ENCODE measurements at regions not wholly inside any gene's neighbourhood (a gene's known extent, or its start where the extent isn't known, plus 50 kb on each side); places are given as distances from the start of the nearest gene placed in this dataset.

- no peak overlapping the region for H3K27ac ChIP-seq (ENCODE audit: control insufficient read depth, insufficient read depth, low read length)
- no peaks in the 10 kb centered on the region for H3K27me3 ChIP-seq (ENCODE audit: control insufficient read depth, extremely low read depth, insufficient read depth, low read length)
- no peaks in the 10 kb centered on the region for H3K9me1 ChIP-seq (ENCODE audit: control insufficient read depth, extremely low read depth, insufficient read depth, low read length)
- DNase-seq (ENCODE audit: low read depth, low spot score) = no peak
- no peak overlapping the region for H2AFZ ChIP-seq (ENCODE audit: control insufficient read depth, low read length)
- H3K79me2 ChIP-seq (ENCODE audit: control insufficient read depth, insufficient read depth, low read length) = no peaks in the 10 kb centered on the region
- no peak overlapping the region for H3K9ac ChIP-seq (ENCODE audit: control insufficient read depth, extremely low read depth, insufficient read depth, low read length)
- no peaks in the 10 kb centered on the region for H3K9me3 ChIP-seq (ENCODE audit: control insufficient read depth, low read depth, low read length)
- no peaks in the 10 kb centered on the region for H4K20me1 ChIP-seq (ENCODE audit: control insufficient read depth, extremely low read depth, insufficient read depth, low read length)
- H3K4me3 ChIP-seq (ENCODE audit: control insufficient read depth in 2 of 3, extremely low read depth in 1 of 3, insufficient read depth in 2 of 3, low read depth in 1 of 3, low read length in 3 of 3) = no peak overlapping the region
- no peaks in the 10 kb centered on the region for H3K36me3 ChIP-seq (ENCODE audit: control insufficient read depth in 2 of 2, extremely low read depth in 1 of 2, insufficient read depth in 2 of 2, low read length in 2 of 2)
- no peak overlapping the region for H3K4me2 ChIP-seq (ENCODE audit: control insufficient read depth, extremely low read depth, insufficient read depth, low read depth, low read length)
- TF ChIP-seq CTCF (optimal IDR thresholded peaks at IDR 0.05 in 1 of 3, IDR thresholded peaks at IDR 0.05 in 1 of 3, conservative IDR thresholded peaks at IDR 0.05 in 1 of 3; ENCODE audit: extremely low read depth in 1 of 3, insufficient read depth in 2 of 3, low read length in 3 of 3) (no peak), EZH2 (IDR thresholded peaks at IDR 0.05; ENCODE audit: low read length) (no peak)
- no peaks in the 10 kb centered on the region for H3K4me1 ChIP-seq (ENCODE audit: control insufficient read depth, extremely low read depth, insufficient read depth, low read length)
- FAIRE-seq = no peak
- dilution Hi-C loops (cut with MboI; ENCODE audit: extremely low pct_ligation_motif_present, low sequenced_read_pairs) = no loop called here
Measured at GRCh38 chr6:163826629-163827028, 412.1 kb downstream of the QKI start.

- Histone ChIP-seq H4K20me1 (ENCODE audit: control insufficient read depth, extremely low read depth, insufficient read depth, low read length) (no peaks in the 10 kb centered on the region), H3K36me3 (ENCODE audit: control insufficient read depth in 2 of 2, extremely low read depth in 1 of 2, insufficient read depth in 2 of 2, low read length in 2 of 2) (no peaks in the 10 kb centered on the region), H2AFZ (ENCODE audit: control insufficient read depth, low read length) (no peak overlapping the region), H3K4me2 (ENCODE audit: control insufficient read depth, extremely low read depth, insufficient read depth, low read depth, low read length) (no peak overlapping the region), H3K9me1 (ENCODE audit: control insufficient read depth, extremely low read depth, insufficient read depth, low read length) (no peaks in the 10 kb centered on the region), H3K9me3 (ENCODE audit: control insufficient read depth, low read depth, low read length) (no peaks in the 10 kb centered on the region), H3K27me3 (ENCODE audit: control insufficient read depth, extremely low read depth, insufficient read depth, low read length) (no peaks in the 10 kb centered on the region), H3K9ac (ENCODE audit: control insufficient read depth, extremely low read depth, insufficient read depth, low read length) (no peak overlapping the region), H3K4me1 (ENCODE audit: control insufficient read depth, extremely low read depth, insufficient read depth, low read length) (no peaks in the 10 kb centered on the region), H3K4me3 (ENCODE audit: control insufficient read depth in 2 of 3, extremely low read depth in 1 of 3, insufficient read depth in 2 of 3, low read depth in 1 of 3, low read length in 3 of 3) (no peak overlapping the region), H3K27ac (ENCODE audit: control insufficient read depth, insufficient read depth, low read length) (no peak overlapping the region), H3K79me2 (ENCODE audit: control insufficient read depth, insufficient read depth, low read length) (no peaks in the 10 kb centered on the region)
- dilution Hi-C loops (cut with MboI; ENCODE audit: extremely low pct_ligation_motif_present, low sequenced_read_pairs) = no loop called here
- FAIRE-seq = no peak
- no peak for DNase-seq (ENCODE audit: low read depth, low spot score)
- TF ChIP-seq CTCF (optimal IDR thresholded peaks at IDR 0.05 in 1 of 3, IDR thresholded peaks at IDR 0.05 in 1 of 3, conservative IDR thresholded peaks at IDR 0.05 in 1 of 3; ENCODE audit: extremely low read depth in 1 of 3, insufficient read depth in 2 of 3, low read length in 3 of 3) (no peak), EZH2 (IDR thresholded peaks at IDR 0.05; ENCODE audit: low read length) (no peak)
Measured at GRCh38 chr6:163825033-163825432, 410.5 kb downstream of the QKI start.

Data from keratinocyte (primary cell).